HUES64 (cell line): ENCODE measurements at regions not wholly inside any gene's neighbourhood (a gene's known extent, or its start where the extent isn't known, plus 50 kb on each side); places are given as distances from the start of the nearest gene placed in this dataset.

ENCODE experiments used
- H3K27ac ChIP-seq: 2 replicates; pipeline ENCODE4 v1.7.0; 2013; ENCODE audit warnings: low read depth, low read length, inconsistent platforms
- H3K27me3 ChIP-seq: 2 replicates; pipeline ENCODE4 v1.6.1; 2013; ENCODE audit warnings: mild to moderate bottlenecking, low read length; ENCODE audit not compliant: insufficient read depth
- H3K36me3 ChIP-seq: 2 replicates; pipeline ENCODE4 v1.6.1; 2013; ENCODE audit warnings: mild to moderate bottlenecking, low read length; ENCODE audit not compliant: insufficient read depth
- H3K4me1 ChIP-seq: 2 replicates; pipeline ENCODE4 v1.6.1; 2013; ENCODE audit warnings: mild to moderate bottlenecking, low read length, moderate library complexity; ENCODE audit not compliant: insufficient read depth
- H3K4me3 ChIP-seq: 2 replicates; pipeline ENCODE4 v1.5.1; 2013; ENCODE audit warnings: mild to moderate bottlenecking, low read length, moderate library complexity
- H3K9ac ChIP-seq: 2 replicates; pipeline ENCODE4 v1.6.1; 2013; ENCODE audit warnings: mild to moderate bottlenecking, low read depth, low read length
- H3K9me3 ChIP-seq: 2 replicates; pipeline ENCODE4 v1.6.1; 2013; ENCODE audit warnings: low read depth, low read length; ENCODE audit not compliant: insufficient read depth
- WGBS: fragments of 150-250, 120-280 bp; methylation state at CpG from one replicate; pipeline ENCODE4 v1.1.7; 2013; ENCODE audit warnings: missing lambda C conversion rate; 5-methylcytosine and 5-hydroxymethylcytosine counted together

GRCh38 chr2:160634436-160634835, 140.8 kb upstream of the RBMS1 start:
- H3K9ac ChIP-seq, result no peak overlapping the region
- WGBS, result no CpG with 5 or more reads among the region's 2 CpGs
- H3K27me3 ChIP-seq, result no peaks in the 10 kb centered on the region
- no peak overlapping the region for H3K4me3 ChIP-seq
- H3K27ac ChIP-seq, result no peak overlapping the region
- H3K9me3 ChIP-seq, result peaks cover 4% of the 10 kb centered on the region; the same call in 1 of the 2 replicates
- no peaks in the 10 kb centered on the region for H3K36me3 ChIP-seq
- no peaks in the 10 kb centered on the region for H3K4me1 ChIP-seq

GRCh38 chr2:160635488-160635887, 141.9 kb upstream of the RBMS1 start:
- H3K4me1 ChIP-seq, result no peaks in the 10 kb centered on the region
- WGBS, result 78% methylated on average over 2 of the region's 2 CpGs
- no peak overlapping the region for H3K4me3 ChIP-seq
- peaks cover 12% of the 10 kb centered on the region; the same call in 1 of the 2 replicates for H3K9me3 ChIP-seq
- no peak overlapping the region for H3K27ac ChIP-seq
- no peak overlapping the region for H3K9ac ChIP-seq
- no peaks in the 10 kb centered on the region for H3K27me3 ChIP-seq
- no peaks in the 10 kb centered on the region for H3K36me3 ChIP-seq

GRCh38 chr2:160639472-160639871, 145.9 kb upstream of the RBMS1 start:
- Histone ChIP-seq H3K9ac (no peak overlapping the region), H3K36me3 (no peaks in the 10 kb centered on the region), H3K4me1 (no peaks in the 10 kb centered on the region), H3K27me3 (no peaks in the 10 kb centered on the region), H3K4me3 (no peak overlapping the region), H3K27ac (no peak overlapping the region), H3K9me3 (peaks cover 12% of the 10 kb centered on the region; the same call in 1 of the 2 replicates)

GRCh38 chr2:160646684-160647444, 153.3 kb upstream of the RBMS1 start:
- no peaks in the 10 kb centered on the region for H3K9me3 ChIP-seq
- 76% methylated on average over 6 of the region's 6 CpGs for WGBS
- no peak overlapping the region for H3K27ac ChIP-seq
- no peaks in the 10 kb centered on the region for H3K27me3 ChIP-seq
- H3K9ac ChIP-seq, result peak overlapping the region; percentile 20; the same call in 1 of the 2 replicates
- H3K36me3 ChIP-seq, result no peaks in the 10 kb centered on the region
- H3K4me3 ChIP-seq, result no peak overlapping the region
- H3K4me1 ChIP-seq, result peaks cover 16% of the 10 kb centered on the region

- peaks cover 16% of the 10 kb centered on the region for H3K4me1 ChIP-seq
- no peak overlapping the region for H3K27ac ChIP-seq
- H3K4me3 ChIP-seq, result no peak overlapping the region
- no peaks in the 10 kb centered on the region for H3K9me3 ChIP-seq
- H3K27me3 ChIP-seq, result no peaks in the 10 kb centered on the region
- no peaks in the 10 kb centered on the region for H3K36me3 ChIP-seq
- no peak overlapping the region for H3K9ac ChIP-seq
- WGBS, result 96% methylated on average over 33 of the region's 33 CpGs
These were observed 154.5 kb upstream of the RBMS1 start for GRCh38 chr2:160647967-160648685.

GRCh38 chr2:160649698-160650097, 156.1 kb upstream of the RBMS1 start:
- Histone ChIP-seq H3K4me1 (peaks cover 16% of the 10 kb centered on the region), H3K27ac (no peak overlapping the region), H3K27me3 (no peaks in the 10 kb centered on the region), H3K4me3 (no peak overlapping the region), H3K9ac (no peak overlapping the region), H3K9me3 (no peaks in the 10 kb centered on the region), H3K36me3 (no peaks in the 10 kb centered on the region)
- WGBS, result 97% methylated on average over 12 of the region's 12 CpGs

- H3K9ac ChIP-seq, result no peak overlapping the region
- WGBS, result 98% methylated on average over 2 of the region's 3 CpGs
- no peaks in the 10 kb centered on the region for H3K36me3 ChIP-seq
- peaks cover 14% of the 10 kb centered on the region for H3K4me1 ChIP-seq
- H3K4me3 ChIP-seq, result no peak overlapping the region
- no peaks in the 10 kb centered on the region for H3K27me3 ChIP-seq
- no peaks in the 10 kb centered on the region for H3K9me3 ChIP-seq
- no peak overlapping the region for H3K27ac ChIP-seq
These were observed 156.8 kb upstream of the RBMS1 start for GRCh38 chr2:160650196-160651118.

GRCh38 chr2:160651416-160652200, 158.0 kb upstream of the RBMS1 start:
- H3K36me3 ChIP-seq, result no peaks in the 10 kb centered on the region
- no peak overlapping the region for H3K27ac ChIP-seq
- no peaks in the 10 kb centered on the region for H3K27me3 ChIP-seq
- H3K4me3 ChIP-seq, result no peak overlapping the region
- H3K9ac ChIP-seq, result no peak overlapping the region
- no peaks in the 10 kb centered on the region for H3K9me3 ChIP-seq
- H3K4me1 ChIP-seq, result peaks cover 12% of the 10 kb centered on the region
- 91% methylated on average over 4 of the region's 4 CpGs for WGBS

- Histone ChIP-seq H3K9me3 (no peaks in the 10 kb centered on the region), H3K4me1 (peaks cover 5% of the 10 kb centered on the region), H3K4me3 (no peak overlapping the region), H3K36me3 (no peaks in the 10 kb centered on the region), H3K27ac (no peak overlapping the region), H3K9ac (no peak overlapping the region), H3K27me3 (no peaks in the 10 kb centered on the region)
- 82% methylated on average over 5 of the region's 5 CpGs for WGBS
These were observed 158.6 kb upstream of the RBMS1 start for GRCh38 chr2:160652236-160652635.

- Histone ChIP-seq H3K4me1 (no peaks in the 10 kb centered on the region), H3K36me3 (no peaks in the 10 kb centered on the region), H3K9ac (no peak overlapping the region), H3K9me3 (no peaks in the 10 kb centered on the region), H3K27me3 (no peaks in the 10 kb centered on the region), H3K27ac (no peak overlapping the region), H3K4me3 (no peak overlapping the region)
- WGBS, result 86% methylated on average over 1 of the region's 1 CpG
These were observed 163.6 kb upstream of the RBMS1 start for GRCh38 chr2:160657196-160657595.
